Colonic mucosa (tissue), 4 donors: ENCODE measurements at regions not wholly inside any gene's neighbourhood (a gene's known extent, or its start where the extent isn't known, plus 50 kb on each side); places are given as distances from the start of the nearest gene placed in this dataset.

Experiments
- DNase-seq: peaks from one replicate; pipeline ENCODE4 v3.0.0-alpha.2; 2020
- H3K27ac ChIP-seq: fragments of 200-600 bp; one replicate; pipeline ENCODE4 v1.8.0; 2021
- H3K27me3 ChIP-seq: fragments of 200-600 bp; one replicate; pipeline ENCODE4 v1.8.0; 2021
- H3K36me3 ChIP-seq: fragments of 200-600 bp; one replicate; pipeline ENCODE4 v1.8.0; 2021
- H3K4me1 ChIP-seq: fragments of 200-600 bp; one replicate; pipeline ENCODE4 v1.8.0; 2021; ENCODE audit warnings: mild to moderate bottlenecking
- H3K4me3 ChIP-seq: fragments of 200-600 bp; one replicate; pipeline ENCODE4 v1.8.0; 2021
- H3K9ac ChIP-seq, 2 donors: one replicate each; pipeline ENCODE4 v1.7.0; 2013; ENCODE audit warnings: control low read depth in 2 of 2, low read depth in 2 of 2, low read length in 2 of 2
- H3K9me3 ChIP-seq: fragments of 200-600 bp; one replicate; pipeline ENCODE4 v1.8.0; 2021
- intact Hi-C: fragments of 100-400 bp; cut with DNase I; formaldehyde crosslinking; loops from one replicate; pipeline ENCODE4 v1.14.1; 2022
- TF ChIP-seq, protein P1 (sequence below): fragments of 200-600 bp; IDR thresholded peaks from one replicate; pipeline ENCODE4 v1.8.0; 2022; ENCODE audit warnings: antibody characterized with exemption, mild to moderate bottlenecking
- donor health status: healthy.
- donor health status: DM: no; HTN: no; CAD: no.
- donor health status: DM: no; HTN: no; CAD: no.

DNA sequence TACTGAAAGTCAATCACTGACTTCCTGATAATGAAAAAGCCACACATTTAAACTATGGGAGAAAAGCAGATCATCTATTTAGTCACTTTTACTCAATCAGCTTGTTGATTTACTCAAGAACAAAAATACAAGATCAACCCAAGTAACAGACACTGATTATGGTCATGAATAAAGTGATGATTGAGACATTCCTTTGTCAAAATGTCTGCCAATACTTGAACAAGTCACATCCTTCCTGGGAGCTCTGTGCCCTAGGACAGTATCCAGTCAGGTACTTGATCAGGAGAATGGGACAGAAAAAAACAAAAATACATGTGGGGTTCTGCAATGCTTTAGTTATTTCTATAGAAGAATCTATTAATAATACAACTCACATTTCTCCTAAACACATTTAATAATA lies 150.0 kb upstream of the NEBL start:
- H3K9ac ChIP-seq, result no peak overlapping the region
- no peaks in the 10 kb centered on the region for H3K4me1 ChIP-seq
- no peak overlapping the region for H3K27ac ChIP-seq
- H3K9me3 ChIP-seq, result no peaks in the 10 kb centered on the region
- no peaks in the 10 kb centered on the region for H3K36me3 ChIP-seq
- intact Hi-C loops, result no loop called here
- TF ChIP-seq, protein P1, sequence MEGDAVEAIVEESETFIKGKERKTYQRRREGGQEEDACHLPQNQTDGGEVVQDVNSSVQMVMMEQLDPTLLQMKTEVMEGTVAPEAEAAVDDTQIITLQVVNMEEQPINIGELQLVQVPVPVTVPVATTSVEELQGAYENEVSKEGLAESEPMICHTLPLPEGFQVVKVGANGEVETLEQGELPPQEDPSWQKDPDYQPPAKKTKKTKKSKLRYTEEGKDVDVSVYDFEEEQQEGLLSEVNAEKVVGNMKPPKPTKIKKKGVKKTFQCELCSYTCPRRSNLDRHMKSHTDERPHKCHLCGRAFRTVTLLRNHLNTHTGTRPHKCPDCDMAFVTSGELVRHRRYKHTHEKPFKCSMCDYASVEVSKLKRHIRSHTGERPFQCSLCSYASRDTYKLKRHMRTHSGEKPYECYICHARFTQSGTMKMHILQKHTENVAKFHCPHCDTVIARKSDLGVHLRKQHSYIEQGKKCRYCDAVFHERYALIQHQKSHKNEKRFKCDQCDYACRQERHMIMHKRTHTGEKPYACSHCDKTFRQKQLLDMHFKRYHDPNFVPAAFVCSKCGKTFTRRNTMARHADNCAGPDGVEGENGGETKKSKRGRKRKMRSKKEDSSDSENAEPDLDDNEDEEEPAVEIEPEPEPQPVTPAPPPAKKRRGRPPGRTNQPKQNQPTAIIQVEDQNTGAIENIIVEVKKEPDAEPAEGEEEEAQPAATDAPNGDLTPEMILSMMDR, result no peak
- no peak for DNase-seq
- no peaks in the 10 kb centered on the region for H3K27me3 ChIP-seq
- H3K4me3 ChIP-seq, result no peak overlapping the region

GRCh38 chr10:21043044-21043443 lies 145.9 kb upstream of the NEBL start:
- DNase-seq, result no peak
- H3K27ac ChIP-seq, result no peak overlapping the region
- H3K9me3 ChIP-seq, result no peaks in the 10 kb centered on the region
- intact Hi-C loops, result no loop called here
- no peaks in the 10 kb centered on the region for H3K27me3 ChIP-seq
- no peaks in the 10 kb centered on the region for H3K4me1 ChIP-seq
- no peak overlapping the region for H3K4me3 ChIP-seq
- TF ChIP-seq, protein P1, result no peak
- H3K9ac ChIP-seq, result no peak overlapping the region
- no peaks in the 10 kb centered on the region for H3K36me3 ChIP-seq

GRCh38 chr10:21042536-21042935 lies 145.4 kb upstream of the NEBL start:
- H3K36me3 ChIP-seq, result no peaks in the 10 kb centered on the region
- H3K4me1 ChIP-seq, result no peaks in the 10 kb centered on the region
- no peak overlapping the region for H3K9ac ChIP-seq
- no peaks in the 10 kb centered on the region for H3K9me3 ChIP-seq
- TF ChIP-seq, protein P1, result no peak
- no peaks in the 10 kb centered on the region for H3K27me3 ChIP-seq
- H3K27ac ChIP-seq, result no peak overlapping the region
- intact Hi-C loops, result no loop called here
- no peak overlapping the region for H3K4me3 ChIP-seq
- DNase-seq, result no peak

GRCh38 chr10:21041763-21042458 lies 144.8 kb upstream of the NEBL start:
- intact Hi-C loops, result no loop called here

GRCh38 chr10:21039721-21040120 lies 142.6 kb upstream of the NEBL start:
- no peaks in the 10 kb centered on the region for H3K9me3 ChIP-seq
- no peak for DNase-seq
- no peak overlapping the region for H3K4me3 ChIP-seq
- TF ChIP-seq, protein P1, result no peak
- no peaks in the 10 kb centered on the region for H3K4me1 ChIP-seq
- H3K27ac ChIP-seq, result no peak overlapping the region
- no peaks in the 10 kb centered on the region for H3K36me3 ChIP-seq
- no peak overlapping the region for H3K9ac ChIP-seq
- H3K27me3 ChIP-seq, result no peaks in the 10 kb centered on the region
- intact Hi-C loops, result no loop called here

More at GRCh38 chr10:21041763-21042458, 144.8 kb upstream of the NEBL start:
- Histone ChIP-seq H3K4me1 (no peaks in the 10 kb centered on the region), H3K9ac (no peak overlapping the region), H3K4me3 (no peak overlapping the region), H3K27ac (no peak overlapping the region), H3K9me3 (no peaks in the 10 kb centered on the region), H3K27me3 (no peaks in the 10 kb centered on the region), H3K36me3 (no peaks in the 10 kb centered on the region)
- TF ChIP-seq, protein P1, result no peak
- DNase-seq, result no peak
